ENCODE measurements at regions not wholly inside any gene's neighbourhood (a gene's known extent, or its start where the extent isn't known, plus 50 kb on each side); places are given as distances from the start of the nearest gene placed in this dataset.

GRCh38 chr3:148615382-148615781 is 82.3 kb upstream of the AGTR1 start:
- Histone ChIP-seq H3K9me3 (ENCODE audit: control insufficient read depth in 2 of 3, insufficient read depth in 1 of 3, low read length in 3 of 3) (no peaks in the 10 kb centered on the region), H3K36me3 (ENCODE audit: control insufficient read depth in 2 of 3, insufficient read depth in 3 of 3, low read length in 3 of 3) (no peaks in the 10 kb centered on the region), H3K27me3 (ENCODE audit: control insufficient read depth, insufficient read depth, low read length) (no peaks in the 10 kb centered on the region), H3K9ac (ENCODE audit: low read length in 3 of 3) (no peak overlapping the region), H3K4me1 (ENCODE audit: control insufficient read depth in 2 of 3, insufficient read depth in 2 of 3, low read depth in 1 of 3, low read length in 3 of 3) (no peaks in the 10 kb centered on the region), H3K27ac (ENCODE audit: low read depth in 2 of 2, low read length in 2 of 2) (no peak overlapping the region), H3K4me3 (ENCODE audit: low read length in 3 of 3) (no peak overlapping the region)
- DNase-seq: no peak
- FAIRE-seq: no peak
- intact Hi-C loops (cut with DNase I): no loop called here
- TF ChIP-seq CTCF (IDR thresholded peaks at IDR 0.05; ENCODE audit: borderline replicate concordance, extremely low read depth, insufficient read depth): no peak

GRCh38 chr3:148625095-148625736 is 72.5 kb upstream of the AGTR1 start:
- TF ChIP-seq CTCF (IDR thresholded peaks at IDR 0.05; ENCODE audit: borderline replicate concordance, extremely low read depth, insufficient read depth): no peak
- Histone ChIP-seq H3K9me3 (ENCODE audit: control insufficient read depth in 2 of 3, insufficient read depth in 1 of 3, low read length in 3 of 3) (peaks cover 0 to 9% (median 0%) of the 10 kb centered on the region in 3 donors), H3K36me3 (ENCODE audit: control insufficient read depth in 2 of 3, insufficient read depth in 3 of 3, low read length in 3 of 3) (no peaks in the 10 kb centered on the region), H3K9ac (ENCODE audit: low read length in 3 of 3) (no peak overlapping the region), H3K27ac (ENCODE audit: low read depth in 2 of 2, low read length in 2 of 2) (no peak overlapping the region), H3K4me3 (ENCODE audit: low read length in 3 of 3) (no peak overlapping the region), H3K4me1 (ENCODE audit: control insufficient read depth in 2 of 3, insufficient read depth in 2 of 3, low read depth in 1 of 3, low read length in 3 of 3) (no peaks in the 10 kb centered on the region), H3K27me3 (ENCODE audit: control insufficient read depth, insufficient read depth, low read length) (no peaks in the 10 kb centered on the region)
- intact Hi-C loops (cut with DNase I): no loop called here
- FAIRE-seq (no peak), DNase-seq (peak in 2 of 5 donors; percentile 66 to 88)

GRCh38 chr3:148625991-148626390 is 71.7 kb upstream of the AGTR1 start:
- no peak overlapping the region for H3K9ac ChIP-seq (ENCODE audit: low read length in 3 of 3)
- intact Hi-C loops (cut with DNase I): no loop called here
- no peak overlapping the region for H3K4me3 ChIP-seq (ENCODE audit: low read length in 3 of 3)
- peaks cover 0 to 9% (median 0%) of the 10 kb centered on the region in 3 donors for H3K9me3 ChIP-seq (ENCODE audit: control insufficient read depth in 2 of 3, insufficient read depth in 1 of 3, low read length in 3 of 3)
- H3K4me1 ChIP-seq (ENCODE audit: control insufficient read depth in 2 of 3, insufficient read depth in 2 of 3, low read depth in 1 of 3, low read length in 3 of 3): no peaks in the 10 kb centered on the region
- no peak overlapping the region for H3K27ac ChIP-seq (ENCODE audit: low read depth in 2 of 2, low read length in 2 of 2)
- no peaks in the 10 kb centered on the region for H3K27me3 ChIP-seq (ENCODE audit: control insufficient read depth, insufficient read depth, low read length)
- TF ChIP-seq CTCF (IDR thresholded peaks at IDR 0.05; ENCODE audit: borderline replicate concordance, extremely low read depth, insufficient read depth): no peak
- no peak for DNase-seq
- no peak for FAIRE-seq
- H3K36me3 ChIP-seq (ENCODE audit: control insufficient read depth in 2 of 3, insufficient read depth in 3 of 3, low read length in 3 of 3): no peaks in the 10 kb centered on the region

GRCh38 chr3:148629006-148629405 is 68.7 kb upstream of the AGTR1 start:
- Histone ChIP-seq H3K9me3 (ENCODE audit: control insufficient read depth in 2 of 3, insufficient read depth in 1 of 3, low read length in 3 of 3) (peaks cover 0 to 13% (median 0%) of the 10 kb centered on the region in 3 donors), H3K9ac (ENCODE audit: low read length in 3 of 3) (no peak overlapping the region), H3K4me3 (ENCODE audit: low read length in 3 of 3) (no peak overlapping the region), H3K27ac (ENCODE audit: low read depth in 2 of 2, low read length in 2 of 2) (no peak overlapping the region), H3K36me3 (ENCODE audit: control insufficient read depth in 2 of 3, insufficient read depth in 3 of 3, low read length in 3 of 3) (no peaks in the 10 kb centered on the region), H3K4me1 (ENCODE audit: control insufficient read depth in 2 of 3, insufficient read depth in 2 of 3, low read depth in 1 of 3, low read length in 3 of 3) (no peaks in the 10 kb centered on the region), H3K27me3 (ENCODE audit: control insufficient read depth, insufficient read depth, low read length) (no peaks in the 10 kb centered on the region)
- FAIRE-seq: no peak
- intact Hi-C loops (cut with DNase I): no loop called here
- DNase-seq: no peak
- TF ChIP-seq CTCF (IDR thresholded peaks at IDR 0.05; ENCODE audit: borderline replicate concordance, extremely low read depth, insufficient read depth): no peak
